ENCODE measurements at regions not wholly inside any gene's neighbourhood (a gene's known extent, or its start where the extent isn't known, plus 50 kb on each side); places are given as distances from the start of the nearest gene placed in this dataset.
A peak's percentile ranks its signal among the peaks of the same experiment; 100 is the strongest.

DNA sequence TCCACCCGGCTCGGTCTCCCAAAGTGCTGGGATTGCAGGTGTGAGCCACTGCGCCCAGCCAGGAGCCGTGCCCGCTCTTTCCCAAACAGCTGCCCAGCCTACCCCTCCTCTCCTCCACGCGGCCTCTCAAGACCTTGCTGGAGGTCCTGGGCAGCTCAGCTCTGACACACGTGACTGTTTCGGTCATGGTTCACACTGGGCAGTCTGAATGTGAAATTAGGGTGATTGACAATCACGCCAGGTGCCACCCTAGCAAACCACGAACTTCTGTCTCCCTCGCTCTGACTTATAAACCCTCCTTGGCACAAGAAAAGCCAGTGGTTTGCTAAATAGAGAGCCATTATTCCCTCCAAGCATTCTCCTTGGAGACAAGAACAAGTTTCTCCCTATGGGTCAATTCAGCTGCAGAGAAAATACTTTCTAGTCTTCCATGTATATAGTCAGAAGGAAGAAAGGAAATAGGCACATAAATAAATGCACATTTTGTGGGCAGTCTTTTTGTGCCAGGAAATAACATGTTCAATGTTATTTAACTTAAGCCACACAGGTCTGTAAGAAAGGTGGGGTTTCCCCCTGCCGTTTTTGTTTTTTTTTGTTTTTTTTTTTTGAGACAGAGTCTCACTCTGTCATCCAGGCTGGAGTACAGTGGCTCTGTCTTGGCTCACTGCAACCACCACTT, 121.9 kb upstream of the MEF2A start:
- TF ChIP-seq MAX (IDR thresholded peaks at IDR 0.05) = peak; percentile 19; the same call in 1 of the 2 replicates
- TF ChIP-seq TAF1 (IDR thresholded peaks at IDR 0.05; ENCODE audit: low read depth) = no peak
- TF ChIP-seq USF1 (IDR thresholded peaks at IDR 0.05) = peak; percentile 67

- TF ChIP-seq MAX (IDR thresholded peaks at IDR 0.05) (no peak), TAF1 (IDR thresholded peaks at IDR 0.05; ENCODE audit: low read depth) (no peak), CREB1 (IDR thresholded peaks at IDR 0.05; ENCODE audit: low read depth) (no peak), RAD21 (IDR thresholded peaks at IDR 0.05; ENCODE audit: low read depth) (no peak), YY1 (IDR thresholded peaks at IDR 0.05; ENCODE audit: low read depth) (no peak), NFIC (IDR thresholded peaks at IDR 0.05) (no peak), ZBTB7A (IDR thresholded peaks at IDR 0.05; ENCODE audit: low read depth) (no peak)
These were observed 120.4 kb upstream of the MEF2A start for GRCh38 chr15:99445272-99445850.

DNA sequence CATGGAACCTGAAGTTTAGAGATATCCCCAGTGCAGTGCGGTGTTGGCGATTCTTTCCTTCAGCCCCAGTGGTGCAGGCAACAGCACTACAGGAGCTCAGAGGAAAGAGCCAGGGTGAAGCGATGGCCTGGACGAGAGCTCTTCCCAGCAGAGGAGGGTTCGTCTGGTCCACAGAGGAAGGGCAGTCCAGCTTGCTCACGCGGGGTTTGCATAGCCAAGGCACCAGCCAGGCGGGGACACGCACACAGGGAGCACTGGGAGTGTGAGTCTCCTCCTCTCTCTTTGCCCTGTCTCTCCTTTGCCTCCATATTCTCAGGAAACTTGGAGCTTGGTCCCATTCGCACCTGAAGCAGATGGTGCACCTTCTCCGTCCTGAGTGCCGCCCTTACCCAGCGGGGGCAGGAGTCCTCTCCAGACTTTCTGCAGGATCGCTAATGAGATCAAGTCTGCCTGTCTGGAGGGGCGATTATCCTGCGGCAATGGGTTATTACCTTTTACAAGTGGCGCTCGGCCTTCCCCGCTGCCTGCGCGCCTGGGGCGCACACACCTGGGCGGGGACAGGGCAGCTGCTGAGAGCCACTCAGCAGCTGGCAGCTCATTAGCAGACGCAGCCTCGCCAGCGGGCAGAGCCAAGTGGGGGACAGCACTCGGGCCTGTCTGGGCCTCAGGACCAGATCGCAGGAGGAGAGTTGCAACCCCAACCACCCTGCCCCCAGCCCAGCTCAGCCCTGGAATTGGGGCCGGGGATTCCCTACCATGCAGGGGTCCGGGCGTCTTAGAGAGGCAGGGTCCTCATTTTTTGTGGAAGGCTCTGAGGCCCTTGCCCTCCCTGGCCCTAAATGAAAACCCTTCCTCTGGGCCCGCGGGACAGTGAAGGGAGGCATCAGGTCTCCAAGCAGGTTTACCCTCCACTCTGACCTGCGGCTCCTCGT, 119.0 kb upstream of the MEF2A start:
- TF ChIP-seq CREB1 (IDR thresholded peaks at IDR 0.05; ENCODE audit: low read depth) (no peak), MAX (IDR thresholded peaks at IDR 0.05) (no peak), TCF12 (IDR thresholded peaks at IDR 0.05; ENCODE audit: low read depth) (no peak), FOXM1 (IDR thresholded peaks at IDR 0.05; ENCODE audit: borderline replicate concordance, low read depth) (no peak), TAF1 (IDR thresholded peaks at IDR 0.05; ENCODE audit: low read depth) (no peak), EGR1 (IDR thresholded peaks at IDR 0.05) (no peak), NFIC (IDR thresholded peaks at IDR 0.05) (no peak), RAD21 (IDR thresholded peaks at IDR 0.05; ENCODE audit: low read depth) (no peak), CEBPB (IDR thresholded peaks at IDR 0.05) (no peak), EP300 (IDR thresholded peaks at IDR 0.05; ENCODE audit: borderline replicate concordance) (no peak), TEAD4 (IDR thresholded peaks at IDR 0.05) (no peak), ZBTB7A (IDR thresholded peaks at IDR 0.05; ENCODE audit: low read depth) (no peak), YY1 (IDR thresholded peaks at IDR 0.05; ENCODE audit: low read depth) (no peak), USF1 (IDR thresholded peaks at IDR 0.05) (no peak)
- TF ChIP-seq, protein P1, sequence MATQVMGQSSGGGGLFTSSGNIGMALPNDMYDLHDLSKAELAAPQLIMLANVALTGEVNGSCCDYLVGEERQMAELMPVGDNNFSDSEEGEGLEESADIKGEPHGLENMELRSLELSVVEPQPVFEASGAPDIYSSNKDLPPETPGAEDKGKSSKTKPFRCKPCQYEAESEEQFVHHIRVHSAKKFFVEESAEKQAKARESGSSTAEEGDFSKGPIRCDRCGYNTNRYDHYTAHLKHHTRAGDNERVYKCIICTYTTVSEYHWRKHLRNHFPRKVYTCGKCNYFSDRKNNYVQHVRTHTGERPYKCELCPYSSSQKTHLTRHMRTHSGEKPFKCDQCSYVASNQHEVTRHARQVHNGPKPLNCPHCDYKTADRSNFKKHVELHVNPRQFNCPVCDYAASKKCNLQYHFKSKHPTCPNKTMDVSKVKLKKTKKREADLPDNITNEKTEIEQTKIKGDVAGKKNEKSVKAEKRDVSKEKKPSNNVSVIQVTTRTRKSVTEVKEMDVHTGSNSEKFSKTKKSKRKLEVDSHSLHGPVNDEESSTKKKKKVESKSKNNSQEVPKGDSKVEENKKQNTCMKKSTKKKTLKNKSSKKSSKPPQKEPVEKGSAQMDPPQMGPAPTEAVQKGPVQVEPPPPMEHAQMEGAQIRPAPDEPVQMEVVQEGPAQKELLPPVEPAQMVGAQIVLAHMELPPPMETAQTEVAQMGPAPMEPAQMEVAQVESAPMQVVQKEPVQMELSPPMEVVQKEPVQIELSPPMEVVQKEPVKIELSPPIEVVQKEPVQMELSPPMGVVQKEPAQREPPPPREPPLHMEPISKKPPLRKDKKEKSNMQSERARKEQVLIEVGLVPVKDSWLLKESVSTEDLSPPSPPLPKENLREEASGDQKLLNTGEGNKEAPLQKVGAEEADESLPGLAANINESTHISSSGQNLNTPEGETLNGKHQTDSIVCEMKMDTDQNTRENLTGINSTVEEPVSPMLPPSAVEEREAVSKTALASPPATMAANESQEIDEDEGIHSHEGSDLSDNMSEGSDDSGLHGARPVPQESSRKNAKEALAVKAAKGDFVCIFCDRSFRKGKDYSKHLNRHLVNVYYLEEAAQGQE (IDR thresholded peaks at IDR 0.05; ENCODE audit: low read depth) = no peak

DNA sequence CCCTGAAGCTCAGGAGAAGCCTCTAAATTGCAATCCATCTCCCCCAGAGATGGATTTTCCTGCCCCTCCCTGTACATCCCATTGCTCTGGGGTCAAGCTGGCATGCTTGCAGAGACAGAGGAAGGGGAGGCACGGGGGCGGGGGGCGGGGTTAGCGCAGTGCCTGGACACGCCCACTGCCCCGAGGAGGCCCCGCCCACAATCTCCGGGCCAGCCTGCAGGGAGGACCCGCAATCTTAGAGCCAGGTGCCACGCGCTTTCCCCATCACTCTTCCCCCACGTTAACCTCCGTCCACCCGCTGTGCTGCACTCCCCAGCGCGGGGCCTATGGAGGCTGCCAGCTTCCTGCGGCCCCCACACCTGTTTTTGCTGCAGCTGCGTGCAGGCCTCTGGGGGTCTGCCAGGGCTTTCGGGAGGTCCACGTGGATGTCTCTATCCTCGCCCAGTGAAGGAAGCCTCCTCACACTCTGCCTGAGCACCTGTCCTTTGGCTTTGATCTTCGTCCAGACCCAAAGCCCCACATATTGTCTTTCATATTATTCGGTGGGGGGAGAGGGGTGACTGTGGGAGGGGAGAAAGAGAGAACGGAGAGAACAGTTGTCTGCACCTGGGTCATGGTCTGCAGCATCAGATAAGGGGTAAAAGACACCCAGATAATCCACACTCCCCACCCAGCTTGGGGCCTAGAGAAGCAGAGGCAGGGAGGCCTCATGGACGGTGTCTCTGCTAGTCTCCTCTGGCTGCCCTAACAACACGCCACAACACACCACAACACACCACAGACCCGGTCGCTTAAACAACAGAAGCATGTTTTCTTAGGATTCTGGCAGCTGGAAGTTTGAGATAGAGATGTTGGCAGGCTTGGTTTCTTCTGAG, 118.0 kb upstream of the MEF2A start:
- TF ChIP-seq USF1 (IDR thresholded peaks at IDR 0.05) = no peak

GRCh38 chr15:99449514-99449913, 116.3 kb upstream of the MEF2A start:
- TF ChIP-seq TEAD4 (IDR thresholded peaks at IDR 0.05) = no peak
- no peak for TF ChIP-seq EGR1 (IDR thresholded peaks at IDR 0.05)
- no peak for TF ChIP-seq USF1 (IDR thresholded peaks at IDR 0.05)
- TF ChIP-seq NFIC (IDR thresholded peaks at IDR 0.05) = no peak
- no peak for TF ChIP-seq CREB1 (IDR thresholded peaks at IDR 0.05; ENCODE audit: low read depth)
- TF ChIP-seq TAF1 (IDR thresholded peaks at IDR 0.05; ENCODE audit: low read depth) = no peak
- TF ChIP-seq ZBTB7A (IDR thresholded peaks at IDR 0.05; ENCODE audit: low read depth) = no peak
- no peak for TF ChIP-seq EP300 (IDR thresholded peaks at IDR 0.05; ENCODE audit: borderline replicate concordance)
- no peak for TF ChIP-seq RAD21 (IDR thresholded peaks at IDR 0.05; ENCODE audit: low read depth)
- no peak for TF ChIP-seq TCF12 (IDR thresholded peaks at IDR 0.05; ENCODE audit: low read depth)
- no peak for TF ChIP-seq CEBPB (IDR thresholded peaks at IDR 0.05)

Measured in Ishikawa (cell line).